ENCODE measurements at regions not wholly inside any gene's neighbourhood (a gene's known extent, or its start where the extent isn't known, plus 50 kb on each side); places are given as distances from the start of the nearest gene placed in this dataset.
"Not testable (repeated sequence)": the region's sequence is repeated elsewhere in the genome, so short reads cannot be mapped to it uniquely, and the experiment has no call there.

GRCh38 chr1:81264976-81265375 is 535.8 kb upstream of the ADGRL2 start:
- DNase-seq (ENCODE audit: low read depth), result no peak

GRCh38 chr1:81259625-81260411 is 540.9 kb upstream of the ADGRL2 start:
- no peak for DNase-seq (ENCODE audit: low read depth)

GRCh38 chr1:81254560-81254959 is 546.2 kb upstream of the ADGRL2 start:
- DNase-seq (ENCODE audit: low read depth), result peak; percentile 2

- no peak for DNase-seq (ENCODE audit: low read depth)
Measured at GRCh38 chr1:81254068-81254467, 546.7 kb upstream of the ADGRL2 start.

GRCh38 chr1:81252471-81253151 is 548.1 kb upstream of the ADGRL2 start:
- DNase-seq (ENCODE audit: low read depth), result no peak

- DNase-seq (ENCODE audit: low read depth), result not testable (repeated sequence)
Measured at GRCh38 chr1:81250825-81251224, 549.9 kb upstream of the ADGRL2 start.

GRCh38 chr1:81245084-81245715 is 555.5 kb upstream of the ADGRL2 start:
- DNase-seq (ENCODE audit: low read depth), result not testable (repeated sequence)

GRCh38 chr1:81244612-81245011 is 556.1 kb upstream of the ADGRL2 start:
- not testable (repeated sequence) for DNase-seq (ENCODE audit: low read depth)

- no peak for DNase-seq (ENCODE audit: low read depth)
Measured at GRCh38 chr1:81242103-81242502, 558.6 kb upstream of the ADGRL2 start.

GRCh38 chr1:81238129-81238528 is 562.6 kb upstream of the ADGRL2 start:
- no peak for DNase-seq (ENCODE audit: low read depth)

- DNase-seq (ENCODE audit: low read depth), result no peak
Measured at GRCh38 chr1:81237473-81238089, 563.2 kb upstream of the ADGRL2 start.

- DNase-seq (ENCODE audit: low read depth), result no peak
Measured at GRCh38 chr1:81234237-81234636, 566.5 kb upstream of the ADGRL2 start.

GRCh38 chr1:81233591-81233990 is 567.1 kb upstream of the ADGRL2 start:
- DNase-seq (ENCODE audit: low read depth), result no peak

- DNase-seq (ENCODE audit: low read depth), result no peak
Measured at GRCh38 chr1:81232420-81232819, 568.3 kb upstream of the ADGRL2 start.

GRCh38 chr1:81231729-81232038 is 569.0 kb upstream of the ADGRL2 start:
- no peak for DNase-seq (ENCODE audit: low read depth)

GRCh38 chr1:81230983-81231728 is 569.6 kb upstream of the ADGRL2 start:
- DNase-seq (ENCODE audit: low read depth), result no peak

- no peak for DNase-seq (ENCODE audit: low read depth)
Measured at GRCh38 chr1:81228926-81229325, 571.8 kb upstream of the ADGRL2 start.

- no peak for DNase-seq (ENCODE audit: low read depth)
Measured at GRCh38 chr1:81226603-81226928, 574.2 kb upstream of the ADGRL2 start.

- no peak for DNase-seq (ENCODE audit: low read depth)
Measured at GRCh38 chr1:81225789-81226602, 574.7 kb upstream of the ADGRL2 start.

GRCh38 chr1:81224222-81224621 is 576.5 kb upstream of the ADGRL2 start:
- DNase-seq (ENCODE audit: low read depth), result no peak

GRCh38 chr1:81221564-81221963 is 579.2 kb upstream of the ADGRL2 start:
- no peak for DNase-seq (ENCODE audit: low read depth)
